ENCODE measurements at regions not wholly inside any gene's neighbourhood (a gene's known extent, or its start where the extent isn't known, plus 50 kb on each side); places are given as distances from the start of the nearest gene placed in this dataset.
A peak's percentile ranks its signal among the peaks of the same experiment; 100 is the strongest.

DNA sequence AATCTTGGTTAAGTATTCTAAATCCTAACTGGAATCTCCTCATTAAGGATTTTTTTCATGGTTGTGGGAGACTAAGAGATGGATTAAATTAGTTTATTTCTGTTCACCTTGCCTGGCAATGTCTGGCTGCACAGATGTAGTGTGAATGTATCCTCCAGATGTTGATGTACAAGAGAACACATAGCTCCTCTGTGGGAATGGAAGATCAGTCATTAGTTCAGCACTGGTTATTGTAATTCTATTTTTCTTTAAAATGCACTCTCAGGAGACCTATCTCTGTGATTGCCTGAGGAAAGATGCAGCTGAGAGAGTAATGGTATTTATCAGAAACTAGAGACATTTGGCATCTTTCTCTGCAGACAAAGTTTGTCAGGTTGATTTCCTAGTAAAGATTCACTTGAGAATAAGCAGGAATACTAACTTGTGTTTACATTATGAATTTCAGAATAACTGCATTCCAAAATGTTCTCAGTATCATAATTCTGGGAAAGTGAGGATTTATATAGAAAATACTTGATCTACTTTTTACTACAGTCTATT is 178.6 kb downstream of the GIPC2 start:
- Mint-ChIP-seq H3K4me3 (no peak overlapping the region), H3K36me3 (no peaks in the 10 kb centered on the region), H3K27ac (no peak overlapping the region), H3K4me1 (peaks cover 10% of the 10 kb centered on the region), H3K9me3 (peaks cover 3% of the 10 kb centered on the region), H3K27me3 (ENCODE audit: insufficient read depth, low read depth) (peaks cover 5% of the 10 kb centered on the region)
- DNase-seq (ENCODE audit: low spot score): no peak
- no peaks in the 10 kb centered on the region for H3K79me2 ChIP-seq (ENCODE audit: low read depth)
- no peak overlapping the region for H2AFZ ChIP-seq (replicated peaks)
- H3K9me3 ChIP-seq (ENCODE audit: low read depth): no peaks in the 10 kb centered on the region
- no peak overlapping the region for H3K9ac ChIP-seq
- TF ChIP-seq, protein P1, sequence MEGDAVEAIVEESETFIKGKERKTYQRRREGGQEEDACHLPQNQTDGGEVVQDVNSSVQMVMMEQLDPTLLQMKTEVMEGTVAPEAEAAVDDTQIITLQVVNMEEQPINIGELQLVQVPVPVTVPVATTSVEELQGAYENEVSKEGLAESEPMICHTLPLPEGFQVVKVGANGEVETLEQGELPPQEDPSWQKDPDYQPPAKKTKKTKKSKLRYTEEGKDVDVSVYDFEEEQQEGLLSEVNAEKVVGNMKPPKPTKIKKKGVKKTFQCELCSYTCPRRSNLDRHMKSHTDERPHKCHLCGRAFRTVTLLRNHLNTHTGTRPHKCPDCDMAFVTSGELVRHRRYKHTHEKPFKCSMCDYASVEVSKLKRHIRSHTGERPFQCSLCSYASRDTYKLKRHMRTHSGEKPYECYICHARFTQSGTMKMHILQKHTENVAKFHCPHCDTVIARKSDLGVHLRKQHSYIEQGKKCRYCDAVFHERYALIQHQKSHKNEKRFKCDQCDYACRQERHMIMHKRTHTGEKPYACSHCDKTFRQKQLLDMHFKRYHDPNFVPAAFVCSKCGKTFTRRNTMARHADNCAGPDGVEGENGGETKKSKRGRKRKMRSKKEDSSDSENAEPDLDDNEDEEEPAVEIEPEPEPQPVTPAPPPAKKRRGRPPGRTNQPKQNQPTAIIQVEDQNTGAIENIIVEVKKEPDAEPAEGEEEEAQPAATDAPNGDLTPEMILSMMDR (IDR thresholded peaks at IDR 0.05): no peak
- TF ChIP-seq EZH2 (IDR thresholded peaks at IDR 0.05) (no peak), EZH2phosphoT487 (IDR thresholded peaks at IDR 0.05) (no peak)
- H3K27me3 ChIP-seq: no peaks in the 10 kb centered on the region
- H3K4me2 ChIP-seq: no peak overlapping the region
- H3F3A ChIP-seq (ENCODE audit: low read depth): no peaks in the 10 kb centered on the region
- no peak overlapping the region for H3K4me3 ChIP-seq
- H3K36me3 ChIP-seq: no peaks in the 10 kb centered on the region
- H3K4me1 ChIP-seq: peaks cover 26% of the 10 kb centered on the region
- H3K27ac ChIP-seq: no peak overlapping the region
- no peaks in the 10 kb centered on the region for H4K20me1 ChIP-seq (ENCODE audit: low read depth)

DNA sequence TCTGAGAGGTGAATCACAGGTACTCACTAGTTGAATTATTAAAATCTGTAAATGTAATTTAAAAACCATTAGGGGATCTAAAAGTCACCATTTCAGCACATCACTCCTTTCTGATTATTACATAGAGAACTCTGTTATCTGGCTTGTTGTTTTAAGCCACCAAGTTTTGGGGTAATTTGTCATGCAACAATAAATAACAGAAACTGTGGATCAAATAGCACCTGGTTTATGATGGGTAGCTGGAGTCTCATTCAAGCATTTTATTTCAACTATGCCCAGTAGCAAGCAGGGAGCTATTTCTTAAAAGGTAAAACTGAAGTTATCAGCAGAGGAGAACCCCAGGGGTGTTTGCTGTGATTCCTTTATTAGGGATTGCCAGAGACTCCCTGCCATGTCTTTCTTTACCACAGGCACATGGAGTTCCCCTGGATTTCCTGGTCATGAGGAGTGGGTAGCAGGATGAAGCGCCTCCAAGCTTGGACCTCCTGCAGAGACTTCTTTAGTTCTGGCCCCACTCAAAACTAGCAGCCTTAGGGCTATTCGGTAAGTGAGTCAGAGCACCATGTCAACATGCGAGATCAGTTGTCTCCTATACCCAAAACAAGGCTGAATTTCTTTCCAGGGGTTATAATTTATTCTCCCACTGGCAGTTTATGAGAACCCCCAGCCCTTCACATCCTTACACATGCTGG is 179.2 kb downstream of the GIPC2 start:
- Histone ChIP-seq H4K20me1 (ENCODE audit: low read depth) (no peaks in the 10 kb centered on the region), H3K4me1 (peaks cover 26% of the 10 kb centered on the region), H3K27me3 (no peaks in the 10 kb centered on the region), H3K36me3 (no peaks in the 10 kb centered on the region), H3K4me3 (no peak overlapping the region), H3K27ac (no peak overlapping the region), H2AFZ (replicated peaks) (no peak overlapping the region), H3K9ac (no peak overlapping the region), H3K9me3 (ENCODE audit: low read depth) (no peaks in the 10 kb centered on the region), H3F3A (ENCODE audit: low read depth) (no peaks in the 10 kb centered on the region), H3K79me2 (ENCODE audit: low read depth) (no peaks in the 10 kb centered on the region), H3K4me2 (no peak overlapping the region)
- Mint-ChIP-seq H3K4me1 (peaks cover 10% of the 10 kb centered on the region), H3K27ac (no peak overlapping the region), H3K27me3 (ENCODE audit: insufficient read depth, low read depth) (peaks cover 5% of the 10 kb centered on the region), H3K9me3 (peaks cover 3% of the 10 kb centered on the region), H3K4me3 (no peak overlapping the region), H3K36me3 (no peaks in the 10 kb centered on the region)
- peak; percentile 18 for DNase-seq (ENCODE audit: low spot score)
- no peak for TF ChIP-seq EZH2 (IDR thresholded peaks at IDR 0.05)
- TF ChIP-seq, protein P1 (IDR thresholded peaks at IDR 0.05): no peak
- TF ChIP-seq EZH2phosphoT487 (IDR thresholded peaks at IDR 0.05): no peak

DNA sequence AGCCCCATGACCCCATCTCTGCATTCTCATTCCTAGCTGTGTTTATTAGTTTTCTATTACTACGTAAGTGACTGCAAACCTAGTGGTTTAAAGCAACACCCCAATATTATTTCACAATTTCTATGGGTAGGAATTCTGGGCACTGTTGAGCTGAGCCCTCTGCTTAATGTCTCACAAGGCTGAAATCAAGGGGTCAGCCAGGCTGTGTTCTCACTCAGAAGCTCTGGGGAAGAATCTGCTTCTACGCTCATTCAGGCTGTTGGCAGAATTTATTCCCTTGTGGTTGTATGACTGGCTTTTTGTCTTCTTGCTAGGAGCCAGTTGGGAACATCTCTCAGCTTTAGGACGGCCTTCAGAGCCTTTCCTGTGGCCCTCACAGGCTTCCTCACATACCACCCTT is 181.0 kb downstream of the GIPC2 start:
- Histone ChIP-seq H2AFZ (replicated peaks) (no peak overlapping the region), H3K27me3 (peaks cover 6% of the 10 kb centered on the region)
- TF ChIP-seq EZH2phosphoT487 (IDR thresholded peaks at IDR 0.05): no peak
- TF ChIP-seq, protein P1 (IDR thresholded peaks at IDR 0.05): no peak

More for the DNA sequence above, 181.0 kb downstream of the GIPC2 start:
- no peaks in the 10 kb centered on the region for H4K20me1 ChIP-seq (ENCODE audit: low read depth)
- no peak for DNase-seq (ENCODE audit: low spot score)
- no peak overlapping the region for H3K9ac ChIP-seq
- no peak overlapping the region for H3K4me3 Mint-ChIP-seq
- no peaks in the 10 kb centered on the region for H3K36me3 ChIP-seq
- H3K9me3 Mint-ChIP-seq: no peaks in the 10 kb centered on the region
- no peak overlapping the region for H3K27ac Mint-ChIP-seq
- no peak overlapping the region for H3K4me2 ChIP-seq
- H3K4me1 Mint-ChIP-seq: peaks cover 10% of the 10 kb centered on the region
- H3F3A ChIP-seq (ENCODE audit: low read depth): no peaks in the 10 kb centered on the region
- peaks cover 26% of the 10 kb centered on the region for H3K4me1 ChIP-seq
- no peaks in the 10 kb centered on the region for H3K36me3 Mint-ChIP-seq
- H3K79me2 ChIP-seq (ENCODE audit: low read depth): no peaks in the 10 kb centered on the region
- H3K4me3 ChIP-seq: no peak overlapping the region
- no peaks in the 10 kb centered on the region for H3K9me3 ChIP-seq (ENCODE audit: low read depth)
- H3K27me3 Mint-ChIP-seq (ENCODE audit: insufficient read depth, low read depth): peaks cover 4% of the 10 kb centered on the region
- H3K27ac ChIP-seq: no peak overlapping the region
